Left colon (tissue), 2 donors: ENCODE measurements at regions not wholly inside any gene's neighbourhood (a gene's known extent, or its start where the extent isn't known, plus 50 kb on each side); places are given as distances from the start of the nearest gene placed in this dataset.

Source experiments
- ATAC-seq: fragments of 200-7000 bp; cut with Tn5 transposase; one replicate; pipeline ENCODE4 v1.9.1; 2020; ENCODE audit warnings: mild to moderate bottlenecking, moderate library complexity
- DNase-seq, 2 donors: peaks; one replicate each; pipeline ENCODE4 v3.0.0-alpha.2; 2020
- intact Hi-C, 2 donors: fragments of 100-400 bp; cut with DNase I in 1 of 2; cut with micrococcal nuclease in 1 of 2; formaldehyde crosslinking; loops; one replicate each; pipeline versions ENCODE4 v1.11.2 to v1.14.0; 2022; cut with DNase I, micrococcal nuclease
- donor health status: DM: no; HTN: no; CAD: no.
- donor health status: DM: yes; HTN: yes; CAD: no.

DNA sequence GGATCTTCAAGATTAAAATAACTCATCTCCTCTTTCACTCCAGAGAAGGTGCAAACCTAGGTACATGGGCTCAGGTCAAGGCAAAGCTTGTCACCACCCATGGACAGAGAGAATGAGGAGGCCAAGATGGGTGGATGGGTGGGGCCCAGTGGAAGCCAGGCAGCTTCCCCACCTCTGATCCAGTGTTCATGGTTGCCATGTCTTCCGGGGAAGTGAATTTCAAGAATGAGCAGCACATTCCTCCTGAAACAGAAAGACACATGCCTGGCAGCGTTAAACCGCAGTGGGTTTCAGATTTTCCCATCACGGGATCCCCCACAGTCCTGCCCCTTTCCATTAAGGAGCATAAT is 301.7 kb downstream of the EIPR1 start:
- intact Hi-C loops: no loop called here
- ATAC-seq (no peak), DNase-seq (no peak)

DNA sequence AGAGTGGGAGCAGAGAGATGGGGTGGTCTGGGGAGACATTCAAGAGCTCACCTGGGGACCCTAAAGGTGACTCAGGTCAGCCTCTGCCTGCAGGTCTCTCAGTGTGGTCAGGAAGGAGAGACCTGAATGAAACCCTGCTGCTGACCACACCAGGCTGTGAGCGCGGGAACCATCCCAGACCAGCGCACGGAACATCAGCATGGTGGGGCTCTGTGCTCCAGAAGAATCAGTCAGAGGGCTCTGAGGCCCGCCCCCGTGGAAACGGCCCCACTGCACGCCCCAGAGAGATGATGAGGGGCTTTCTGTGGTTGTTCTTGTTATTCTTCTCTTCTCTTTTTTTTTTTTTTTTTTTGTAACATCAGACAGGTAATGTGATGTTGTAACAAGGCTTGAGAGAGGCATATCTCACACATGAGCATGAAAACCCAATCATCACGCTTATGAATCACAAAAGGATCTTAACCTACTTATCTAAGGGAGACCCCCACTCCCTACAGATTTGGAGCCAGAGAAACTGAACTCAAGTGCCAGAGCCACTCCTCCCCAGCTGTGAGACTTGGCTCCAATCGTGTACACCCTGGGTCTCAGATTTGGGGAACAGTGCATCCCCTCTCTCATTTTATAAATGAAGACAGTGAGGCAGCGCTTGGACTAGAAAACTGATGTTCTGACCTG is 302.2 kb downstream of the EIPR1 start:
- intact Hi-C loops: no loop called here
- ATAC-seq (no peak), DNase-seq (no peak)

DNA sequence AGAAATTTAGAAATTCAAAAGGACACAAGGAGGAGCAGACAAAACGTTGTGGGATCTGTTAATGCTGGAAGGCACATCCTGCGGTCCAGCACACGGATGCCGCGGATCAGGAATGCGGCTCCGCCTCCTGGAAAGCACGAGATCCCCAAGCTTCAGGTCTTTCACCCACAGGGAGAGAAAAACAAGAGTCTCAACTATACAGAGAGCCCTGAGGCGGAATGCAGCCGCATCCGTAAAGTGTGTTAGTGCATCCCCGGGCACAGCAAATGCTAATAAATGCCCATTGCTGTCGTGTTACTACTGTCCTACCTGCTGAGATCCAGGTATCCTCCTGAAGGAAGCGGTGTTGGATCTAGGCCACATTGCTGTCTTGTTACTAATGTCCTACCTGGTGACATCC is 303.9 kb downstream of the EIPR1 start:
- DNase-seq (no peak), ATAC-seq (no peak)
- intact Hi-C loops: no loop called here

DNA sequence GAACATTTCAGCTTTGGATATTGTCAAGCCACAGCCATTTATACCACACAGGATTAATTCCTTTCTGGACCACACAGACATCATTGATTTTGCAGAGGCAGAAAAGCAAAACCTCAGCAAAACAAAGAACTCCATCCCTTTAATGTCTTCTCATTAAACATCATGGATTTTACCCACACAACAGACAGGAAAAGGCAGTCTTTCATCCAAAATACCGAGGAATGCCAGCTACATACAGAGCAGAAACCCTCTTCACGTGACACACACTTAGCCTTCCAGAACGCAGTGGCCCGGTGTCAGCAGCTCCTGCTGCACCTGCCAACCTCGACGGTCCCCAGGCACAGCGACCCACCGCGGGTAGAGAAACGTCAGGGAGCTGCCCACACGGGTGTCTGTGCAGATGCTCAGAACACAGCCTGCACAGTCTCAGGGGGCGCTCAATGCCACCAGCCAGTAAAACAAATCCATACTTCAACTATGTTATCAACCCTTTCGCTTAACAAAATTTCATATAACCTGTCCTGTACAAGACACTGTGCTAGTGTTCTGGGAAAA is 304.5 kb downstream of the EIPR1 start:
- intact Hi-C loops: no loop called here
- DNase-seq (no peak), ATAC-seq (no peak)

DNA sequence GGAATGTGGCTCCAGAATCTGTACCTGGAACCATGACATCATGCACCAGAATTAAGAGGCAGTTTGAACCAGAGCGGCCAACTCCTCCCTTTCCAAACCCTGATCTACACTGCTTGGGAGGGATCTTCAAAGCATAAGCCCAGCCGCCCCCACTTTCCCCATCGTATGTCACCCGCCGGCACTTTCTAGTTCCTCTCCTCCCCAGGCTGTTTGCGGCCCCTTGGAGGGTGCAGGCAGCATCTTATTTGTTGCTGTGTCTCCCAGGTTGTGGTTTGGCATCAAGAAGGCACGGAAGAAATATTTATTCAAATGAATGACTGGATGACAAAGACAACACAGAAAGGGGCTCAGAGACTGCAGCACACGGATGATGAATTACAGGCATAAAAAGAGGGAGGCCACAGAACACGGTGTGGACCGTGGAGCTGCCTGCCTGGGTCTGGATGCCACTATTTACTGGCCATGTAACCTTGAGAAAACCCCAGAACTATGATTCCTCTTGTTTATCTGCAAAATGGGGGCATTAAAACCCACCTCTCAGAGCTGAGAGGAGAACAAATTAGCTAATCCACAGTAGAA is 305.8 kb downstream of the EIPR1 start:
- DNase-seq (no peak), ATAC-seq (no peak)

DNA sequence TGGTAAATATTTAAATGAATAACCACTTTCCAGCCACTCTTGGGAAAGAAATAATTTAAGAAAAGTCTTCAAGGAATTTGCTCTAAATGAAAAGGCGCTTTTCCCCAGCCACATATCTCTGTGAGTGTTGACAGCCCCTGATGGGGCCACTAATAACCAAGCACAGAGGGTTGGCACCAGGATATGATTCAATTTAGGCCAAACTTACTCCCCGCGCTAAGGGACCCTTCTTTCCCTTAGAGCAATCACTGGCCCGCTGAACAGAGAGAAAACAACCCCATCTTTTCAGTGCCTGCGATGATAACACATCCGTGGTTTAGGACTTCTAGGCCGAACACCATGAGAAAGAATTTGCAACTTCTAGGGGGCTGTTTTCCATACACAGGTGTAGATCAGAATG is 310.8 kb downstream of the EIPR1 start:
- intact Hi-C loops: no loop called here
- no peak for ATAC-seq
- DNase-seq: no peak

More for the DNA sequence above, 305.8 kb downstream of the EIPR1 start:
- intact Hi-C loops: no loop called here

DNA sequence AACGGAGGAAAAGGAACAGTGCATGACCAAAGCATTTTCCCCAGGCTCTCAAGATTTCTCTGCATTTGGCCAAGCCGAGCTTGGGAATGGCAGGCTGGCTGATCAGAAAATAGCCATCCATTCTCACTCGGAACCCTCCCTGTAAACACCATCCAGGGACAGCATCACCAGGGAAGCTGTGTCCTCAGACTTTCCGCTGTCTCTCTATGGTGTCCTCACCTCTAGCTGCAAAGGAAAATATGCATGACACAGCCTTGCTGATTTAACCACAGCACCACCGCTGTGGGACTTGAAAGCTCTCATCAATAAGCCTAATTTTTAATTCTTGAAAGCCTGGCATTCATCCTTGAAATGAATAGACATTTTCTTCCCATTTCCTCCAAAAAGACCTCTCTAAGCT is 311.7 kb downstream of the EIPR1 start:
- no peak for ATAC-seq
- intact Hi-C loops: no loop called here
- no peak for DNase-seq

DNA sequence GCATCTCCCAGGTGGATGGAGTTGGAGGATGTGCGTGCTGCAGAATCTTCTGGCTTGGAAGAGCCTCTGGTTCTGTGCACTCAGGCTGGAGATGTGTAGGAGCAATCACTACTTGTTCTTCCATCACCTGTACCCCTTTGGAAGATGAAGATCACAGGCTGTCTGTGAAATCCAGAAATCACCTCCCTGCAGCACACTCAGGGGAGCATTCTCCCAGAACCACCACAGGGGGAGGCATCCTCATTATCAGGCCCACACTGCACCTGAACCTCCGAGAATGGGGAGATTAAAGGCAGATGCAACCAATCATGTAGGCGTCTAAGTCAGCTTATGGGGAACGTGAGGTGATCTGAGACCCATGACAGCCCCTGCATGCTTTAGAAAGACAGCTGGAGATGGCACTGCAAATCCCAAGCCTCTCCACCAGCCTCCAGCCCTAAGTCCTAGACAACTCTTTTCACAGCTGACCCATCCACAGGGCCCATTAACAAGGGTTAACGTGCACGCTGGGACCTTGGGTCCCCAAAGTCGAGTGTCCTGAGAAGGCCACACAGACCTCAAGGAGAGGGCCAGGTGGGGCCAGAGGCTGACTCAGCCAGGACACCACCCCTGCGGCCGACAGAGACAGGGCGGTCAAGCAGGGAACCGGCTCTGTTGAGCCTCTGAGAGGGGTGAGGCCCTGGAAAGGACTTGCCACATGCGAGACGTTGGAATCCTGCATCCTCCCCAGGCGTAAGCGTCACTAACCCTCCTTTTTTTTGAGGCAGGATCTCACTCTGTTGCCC is 314.9 kb downstream of the EIPR1 start:
- ATAC-seq: no peak
- DNase-seq: no peak
- intact Hi-C loops: no loop called here

DNA sequence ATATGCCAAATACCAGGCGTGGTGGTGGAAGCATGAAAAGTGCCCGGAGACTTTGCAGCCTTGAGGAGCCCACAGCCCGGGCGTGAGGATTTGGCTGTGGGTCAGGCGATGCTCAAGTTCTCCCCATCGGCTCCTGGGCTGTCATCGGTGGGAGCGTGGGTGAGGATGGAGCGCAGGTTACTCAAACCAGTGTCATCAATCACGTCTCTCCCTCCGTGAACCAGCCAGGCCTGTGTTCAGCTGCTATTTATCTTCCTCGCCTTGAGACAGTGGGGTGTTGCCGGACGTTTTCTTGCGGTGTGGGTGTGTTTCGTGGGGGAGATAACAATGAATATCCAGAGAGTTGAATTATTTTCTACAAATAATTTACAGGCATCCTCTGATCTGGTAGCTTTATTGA is 317.6 kb downstream of the EIPR1 start:
- no peak for DNase-seq
- intact Hi-C loops: no loop called here
- no peak for ATAC-seq

DNA sequence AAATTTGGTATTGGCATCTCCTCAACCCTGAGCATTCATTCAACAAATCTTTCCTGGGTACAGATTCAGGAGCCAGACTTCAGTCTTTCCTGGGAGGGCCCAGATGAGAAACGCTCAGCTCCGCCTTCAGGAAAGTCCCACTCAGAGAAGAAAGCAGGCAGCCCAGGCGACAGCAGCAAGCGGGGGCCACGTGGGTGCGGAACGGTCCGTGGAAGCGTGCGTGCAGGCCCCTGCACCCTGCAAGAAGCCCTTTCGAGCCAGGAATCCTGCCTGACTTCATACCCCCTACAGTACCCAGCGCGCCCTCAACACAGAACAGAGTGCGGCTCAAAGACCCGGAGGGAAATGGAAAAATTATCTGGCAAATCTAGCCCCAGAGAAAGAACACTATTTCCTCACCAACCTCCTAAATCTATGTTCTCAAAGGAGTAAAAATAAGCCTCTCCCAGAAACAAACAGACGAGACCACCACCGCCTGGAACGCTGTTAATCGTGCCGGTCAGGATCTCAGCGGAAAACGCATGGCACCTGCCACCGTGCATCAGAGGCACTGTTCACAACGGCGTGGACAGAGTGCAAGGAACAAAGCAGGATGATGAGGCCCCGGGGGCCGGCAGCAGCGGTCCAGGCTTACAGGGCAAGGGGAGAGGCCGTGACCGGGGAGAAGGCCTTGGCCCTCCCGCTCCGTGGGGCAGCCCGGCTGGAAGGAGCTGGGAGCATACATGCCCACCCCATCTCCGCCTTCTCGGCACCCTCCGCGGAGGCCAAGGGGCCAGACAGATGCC is 318.3 kb downstream of the EIPR1 start:
- ATAC-seq (no peak), DNase-seq (no peak)
- intact Hi-C loops: no loop called here

DNA sequence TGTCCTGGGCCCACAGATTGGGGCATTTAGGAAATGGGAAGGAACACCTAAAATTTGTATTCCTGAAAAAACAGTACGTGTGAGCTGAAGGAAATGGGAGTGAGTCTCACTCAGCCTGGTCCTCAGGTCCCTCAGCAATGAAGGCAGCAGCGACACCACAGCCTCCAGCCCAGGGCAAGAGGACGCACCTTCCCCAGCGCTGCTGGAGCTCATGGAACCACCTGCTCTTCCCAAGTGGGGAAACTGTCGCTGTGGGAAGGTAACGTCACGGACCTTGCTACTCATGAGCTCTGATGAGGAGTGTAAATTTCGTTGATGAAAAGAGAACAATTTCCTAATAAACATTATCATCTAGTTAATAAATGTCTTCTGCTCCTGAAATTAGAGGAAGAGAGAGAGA is 323.6 kb downstream of the EIPR1 start:
- intact Hi-C loops: no loop called here
- DNase-seq: no peak
- ATAC-seq: no peak

DNA sequence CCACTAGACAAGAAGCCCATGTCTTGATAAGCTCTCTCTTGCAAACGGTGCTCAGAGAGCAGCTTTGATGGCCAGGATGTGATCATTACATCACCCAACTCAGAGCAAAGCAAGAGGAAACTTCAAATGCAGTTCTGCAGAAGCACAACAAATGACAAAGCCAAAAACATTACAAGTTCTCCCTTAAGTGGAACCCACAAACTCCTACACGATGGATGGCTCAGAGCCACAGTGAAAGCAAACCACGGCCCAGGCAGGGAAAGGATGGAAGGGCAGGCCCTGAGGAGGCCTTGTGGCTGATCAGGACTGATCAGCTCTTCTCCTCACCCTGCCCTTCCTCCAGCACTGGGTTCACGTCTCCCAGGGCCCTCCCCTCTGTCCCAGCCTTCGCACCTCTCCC is 326.4 kb downstream of the EIPR1 start:
- no peak for DNase-seq
- intact Hi-C loops: no loop called here
- no peak for ATAC-seq

DNA sequence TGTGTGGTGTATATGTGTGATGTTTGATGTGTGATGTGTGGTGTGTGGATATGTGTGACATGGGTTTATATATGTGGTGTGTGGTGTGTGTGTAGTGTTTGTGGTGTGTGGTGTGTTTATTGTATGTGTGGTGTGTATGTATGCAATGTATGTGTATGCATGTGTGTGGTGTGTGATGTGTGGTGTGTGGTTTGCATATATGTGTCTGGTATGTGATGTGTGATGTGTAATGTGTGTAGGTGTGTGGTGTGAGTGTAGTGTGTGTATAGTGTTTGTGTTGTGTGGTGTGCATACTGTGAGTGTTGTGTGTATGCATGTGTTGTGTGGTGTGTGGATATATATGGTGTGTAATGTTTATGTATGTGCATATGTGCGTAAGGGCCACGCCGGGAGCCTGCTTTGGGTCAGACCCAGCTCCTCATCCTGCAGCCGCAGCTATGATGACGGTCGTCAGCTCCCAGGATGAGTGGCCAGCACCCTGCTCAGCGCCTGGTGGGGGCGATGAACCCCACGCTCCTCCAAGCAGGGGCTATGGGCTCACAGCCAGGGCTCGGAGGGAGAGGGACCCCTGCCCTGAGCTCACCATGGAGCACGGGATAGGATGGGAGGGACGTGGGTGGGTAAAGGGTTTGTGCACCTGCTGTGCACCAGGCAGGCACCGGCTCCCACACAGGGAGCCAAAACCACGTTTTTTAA is 331.3 kb downstream of the EIPR1 start:
- ATAC-seq (no peak), DNase-seq (no peak)
- intact Hi-C loops: no loop called here

DNA sequence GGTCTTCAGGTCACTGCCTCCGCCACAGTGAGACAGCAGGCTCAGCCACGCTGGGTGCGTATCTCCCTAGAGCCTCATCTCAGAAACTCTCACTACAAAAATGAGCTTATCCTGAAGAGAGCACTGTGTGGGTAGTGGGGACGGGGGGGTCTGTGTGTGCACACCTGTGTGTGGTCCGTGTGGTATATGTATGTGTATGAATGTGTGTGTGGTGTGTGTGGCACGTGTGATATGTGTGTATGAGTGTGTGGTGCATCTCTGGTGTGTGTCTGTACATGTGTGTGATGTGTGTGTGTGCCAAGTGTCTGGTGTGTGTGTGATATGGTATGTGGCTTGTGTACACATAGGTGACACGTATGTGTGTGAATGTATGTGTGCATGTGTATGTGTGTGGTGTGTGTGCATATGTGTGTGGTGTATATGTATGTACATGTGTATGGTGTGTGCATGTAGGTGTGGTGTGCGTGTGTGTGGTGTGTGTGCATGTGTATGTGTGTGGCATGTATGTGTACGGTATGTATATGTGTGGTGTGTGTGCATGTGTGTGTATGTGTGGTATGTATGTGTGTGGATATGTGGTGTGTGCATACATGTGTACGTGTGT is 332.2 kb downstream of the EIPR1 start:
- intact Hi-C loops: no loop called here
- no peak for ATAC-seq

DNA sequence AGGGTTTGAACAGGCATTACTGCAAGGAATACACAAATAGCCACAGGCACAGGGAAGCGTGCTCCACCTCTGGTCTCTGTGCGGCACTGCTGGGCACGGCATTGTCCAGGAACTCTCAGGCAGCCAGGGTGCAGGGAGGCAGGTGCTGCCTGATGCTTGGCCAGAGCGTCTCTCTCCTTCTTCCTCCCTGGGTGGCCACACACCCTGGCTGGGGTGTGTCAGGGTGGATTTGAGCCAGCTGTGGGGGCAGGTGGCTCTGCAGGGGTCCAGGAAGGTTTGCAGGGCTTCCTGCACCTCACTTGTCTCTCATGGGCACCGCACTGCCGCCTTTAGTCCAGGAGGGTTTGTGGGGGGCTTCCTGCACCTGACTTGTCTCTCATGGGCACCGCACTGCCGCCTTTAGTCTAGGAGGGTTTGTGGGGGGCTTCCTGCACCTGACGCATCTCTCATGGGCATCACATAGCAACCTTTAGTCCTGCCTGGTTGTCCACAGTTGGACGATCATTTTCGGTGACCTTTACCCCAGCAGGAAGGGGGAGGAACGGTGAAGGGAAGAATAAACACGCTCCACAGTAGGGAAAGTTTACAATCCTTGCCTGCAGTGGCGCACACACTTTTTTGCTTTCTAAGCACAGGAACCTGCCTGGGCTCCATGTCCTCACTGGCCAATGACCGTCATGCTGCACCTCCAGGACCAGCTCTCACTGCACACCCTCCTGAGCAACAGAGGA is 332.9 kb downstream of the EIPR1 start:
- peak; percentile 79 for ATAC-seq
- intact Hi-C loops: no loop called here

More for the DNA sequence above, 332.2 kb downstream of the EIPR1 start:
- DNase-seq: no peak

DNA sequence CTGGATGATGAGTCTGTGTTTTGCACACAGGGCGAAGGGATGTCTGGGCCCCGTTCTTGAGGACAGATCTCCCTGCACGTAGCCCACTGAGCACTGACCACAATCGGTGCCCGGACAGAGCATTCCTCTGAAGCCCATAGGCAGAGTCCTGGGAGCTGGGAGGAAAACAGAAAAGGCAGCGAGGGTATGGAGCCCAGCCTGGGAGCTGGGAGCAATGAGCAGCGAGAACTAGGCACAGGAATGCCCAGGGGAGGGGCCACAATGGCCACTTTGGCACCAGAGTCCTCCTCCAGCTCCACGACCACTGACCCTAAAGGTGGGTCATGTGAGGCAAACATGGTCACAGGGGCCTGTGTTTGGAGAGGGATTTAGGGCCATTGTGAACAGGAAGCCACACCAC is 333.9 kb downstream of the EIPR1 start:
- DNase-seq (no peak), ATAC-seq (no peak)
- intact Hi-C loops: no loop called here

More for the DNA sequence above, 332.9 kb downstream of the EIPR1 start:
- DNase-seq: peak; percentile 20 to 30

DNA sequence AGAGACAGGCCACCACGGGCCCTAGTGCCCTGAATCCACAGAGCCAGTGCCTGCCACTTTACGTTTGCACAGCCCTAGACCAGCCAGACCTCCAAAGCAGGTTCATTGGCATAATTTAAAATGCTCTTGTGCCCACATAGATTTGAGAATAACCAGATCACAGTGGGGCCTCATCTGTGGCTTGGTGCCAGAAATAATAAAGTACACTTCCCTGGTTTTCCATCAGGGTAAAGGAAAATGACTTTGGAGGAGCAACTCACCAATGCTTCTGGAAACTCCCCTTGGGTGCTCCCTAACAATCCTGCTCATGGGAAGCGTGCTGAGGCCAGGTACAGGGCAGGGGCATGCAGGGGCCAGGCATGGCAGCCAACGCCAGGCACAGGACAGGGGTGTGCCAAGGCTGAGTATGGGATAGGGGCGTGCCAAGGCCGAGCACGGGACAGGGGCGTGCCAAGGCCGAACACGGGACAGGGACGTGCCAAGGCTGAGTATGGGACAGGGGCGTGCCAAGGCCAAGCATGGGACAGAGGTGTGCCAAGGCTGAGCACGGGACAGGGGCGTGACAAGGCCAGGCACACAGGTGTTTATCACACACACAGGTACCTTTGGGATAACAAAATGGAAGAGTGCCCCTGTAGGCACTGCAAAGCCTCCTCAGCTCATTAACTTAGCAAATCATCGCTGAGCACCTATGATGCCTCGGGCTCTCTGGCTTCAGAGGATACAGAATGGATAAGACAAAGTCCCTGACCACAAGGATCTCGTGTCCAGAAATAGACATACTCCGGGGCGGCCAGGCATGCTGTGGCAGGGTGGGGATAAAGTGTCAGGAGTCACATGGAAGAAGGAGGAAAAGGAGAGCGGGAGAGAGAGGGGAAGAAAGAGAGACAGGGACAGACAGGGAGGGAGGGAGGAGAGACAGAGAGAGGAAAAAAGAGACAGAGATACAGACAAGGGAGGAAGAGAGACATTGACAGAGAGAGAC is 334.7 kb downstream of the EIPR1 start:
- DNase-seq (peak; percentile 24 to 70), ATAC-seq (peak; percentile 86)
- intact Hi-C loops: no loop called here
